ENCODE measurements at regions not wholly inside any gene's neighbourhood (a gene's known extent, or its start where the extent isn't known, plus 50 kb on each side); places are given as distances from the start of the nearest gene placed in this dataset.

DNA sequence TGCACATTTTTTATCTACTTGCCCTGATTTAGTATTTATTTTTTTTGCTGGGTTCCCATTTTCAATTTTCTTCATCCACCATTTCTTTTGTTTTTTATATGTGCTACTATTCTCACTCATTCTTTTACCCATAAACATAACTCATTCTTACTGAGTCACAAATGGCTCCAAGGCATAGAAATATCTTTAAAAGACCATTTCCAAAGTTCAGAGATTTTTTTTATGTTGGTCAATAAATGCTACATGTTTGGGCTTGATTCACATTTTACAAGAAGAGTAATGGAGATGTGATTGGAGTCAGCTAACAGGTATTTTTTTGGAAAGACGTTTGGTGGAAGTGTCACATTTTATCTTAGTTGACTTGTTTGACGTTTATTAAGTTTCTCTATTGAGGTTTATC lies 1303.2 kb upstream of the LRRTM3 start:
- no peak for TF ChIP-seq EZH2phosphoT487 (conservative IDR thresholded peaks at IDR 0.05; ENCODE audit: low read length)
- TF ChIP-seq, protein P1, sequence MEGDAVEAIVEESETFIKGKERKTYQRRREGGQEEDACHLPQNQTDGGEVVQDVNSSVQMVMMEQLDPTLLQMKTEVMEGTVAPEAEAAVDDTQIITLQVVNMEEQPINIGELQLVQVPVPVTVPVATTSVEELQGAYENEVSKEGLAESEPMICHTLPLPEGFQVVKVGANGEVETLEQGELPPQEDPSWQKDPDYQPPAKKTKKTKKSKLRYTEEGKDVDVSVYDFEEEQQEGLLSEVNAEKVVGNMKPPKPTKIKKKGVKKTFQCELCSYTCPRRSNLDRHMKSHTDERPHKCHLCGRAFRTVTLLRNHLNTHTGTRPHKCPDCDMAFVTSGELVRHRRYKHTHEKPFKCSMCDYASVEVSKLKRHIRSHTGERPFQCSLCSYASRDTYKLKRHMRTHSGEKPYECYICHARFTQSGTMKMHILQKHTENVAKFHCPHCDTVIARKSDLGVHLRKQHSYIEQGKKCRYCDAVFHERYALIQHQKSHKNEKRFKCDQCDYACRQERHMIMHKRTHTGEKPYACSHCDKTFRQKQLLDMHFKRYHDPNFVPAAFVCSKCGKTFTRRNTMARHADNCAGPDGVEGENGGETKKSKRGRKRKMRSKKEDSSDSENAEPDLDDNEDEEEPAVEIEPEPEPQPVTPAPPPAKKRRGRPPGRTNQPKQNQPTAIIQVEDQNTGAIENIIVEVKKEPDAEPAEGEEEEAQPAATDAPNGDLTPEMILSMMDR (IDR thresholded peaks at IDR 0.05; ENCODE audit: insufficient read depth, low read length, poor library complexity, severe bottlenecking), result no peak
- no peaks in the 10 kb centered on the region for H3K79me2 ChIP-seq (ENCODE audit: insufficient read depth, low read length)
- no peaks in the 10 kb centered on the region for H3K27me3 ChIP-seq (ENCODE audit: low read length)
- H3K9me3 ChIP-seq (ENCODE audit: insufficient read depth, low read length), result no peaks in the 10 kb centered on the region
- H2AFZ ChIP-seq (ENCODE audit: low read depth, low read length, severe bottlenecking), result no peak overlapping the region
- H3K4me3 ChIP-seq (ENCODE audit: insufficient read depth, low read length, poor library complexity, severe bottlenecking), result no peak overlapping the region
- H3K4me2 ChIP-seq (ENCODE audit: low read depth, low read length, poor library complexity, severe bottlenecking), result no peak overlapping the region
- no peak overlapping the region for H3K9ac ChIP-seq (ENCODE audit: low read length)
- no peaks in the 10 kb centered on the region for H3K9me2 ChIP-seq (replicated peaks; ENCODE audit: insufficient read depth, low read length)
- no peaks in the 10 kb centered on the region for H4K20me1 ChIP-seq (ENCODE audit: low read depth, low read length)
- H3K36me3 ChIP-seq (ENCODE audit: low read length), result no peaks in the 10 kb centered on the region
- no peaks in the 10 kb centered on the region for H3F3A ChIP-seq (ENCODE audit: insufficient read depth)
- no peak overlapping the region for H3K27ac ChIP-seq (ENCODE audit: low read depth, low read length)

DNA sequence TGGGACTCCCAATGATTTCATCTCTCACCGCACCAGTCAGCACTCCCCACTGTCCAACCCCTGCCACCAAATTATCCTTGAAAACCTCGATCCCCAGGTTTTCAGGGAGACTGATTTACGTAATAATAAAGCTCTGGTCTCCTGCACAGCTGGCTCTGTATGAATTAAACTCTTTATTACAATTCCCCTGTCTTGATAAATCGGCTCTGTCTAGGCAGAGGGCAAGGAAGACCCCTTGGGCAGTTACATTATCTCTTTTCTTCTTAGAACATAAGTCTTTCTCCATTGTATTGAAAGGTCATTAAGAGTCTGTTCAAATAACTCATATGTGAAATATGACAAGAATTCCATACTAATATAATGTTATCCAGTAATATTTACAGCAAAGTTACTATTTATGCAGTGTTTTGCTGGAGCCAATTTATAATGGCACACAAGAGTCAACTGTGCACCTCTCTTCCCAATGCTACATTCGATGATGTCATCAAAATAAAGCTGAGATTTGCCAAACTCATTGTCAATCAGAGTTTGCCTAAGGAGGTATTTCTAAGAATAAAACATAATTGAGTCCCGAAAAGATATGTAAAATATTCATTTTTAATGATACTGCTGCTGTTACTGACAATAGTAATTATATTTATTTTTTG lies 1297.2 kb upstream of the LRRTM3 start:
- Histone ChIP-seq H4K20me1 (ENCODE audit: low read depth, low read length) (no peaks in the 10 kb centered on the region), H3K9ac (ENCODE audit: low read length) (no peak overlapping the region), H3K9me2 (replicated peaks; ENCODE audit: insufficient read depth, low read length) (no peaks in the 10 kb centered on the region), H3K4me2 (ENCODE audit: low read depth, low read length, poor library complexity, severe bottlenecking) (no peak overlapping the region), H3K79me2 (ENCODE audit: insufficient read depth, low read length) (no peaks in the 10 kb centered on the region), H3K4me3 (ENCODE audit: insufficient read depth, low read length, poor library complexity, severe bottlenecking) (no peak overlapping the region), H3K27ac (ENCODE audit: low read depth, low read length) (no peak overlapping the region), H3K27me3 (ENCODE audit: low read length) (no peaks in the 10 kb centered on the region), H3F3A (ENCODE audit: insufficient read depth) (no peaks in the 10 kb centered on the region), H3K36me3 (ENCODE audit: low read length) (no peaks in the 10 kb centered on the region), H3K9me3 (ENCODE audit: insufficient read depth, low read length) (no peaks in the 10 kb centered on the region), H2AFZ (ENCODE audit: low read depth, low read length, severe bottlenecking) (no peak overlapping the region)
- TF ChIP-seq, protein P1 (IDR thresholded peaks at IDR 0.05; ENCODE audit: insufficient read depth, low read length, poor library complexity, severe bottlenecking), result no peak
- no peak for TF ChIP-seq EZH2phosphoT487 (conservative IDR thresholded peaks at IDR 0.05; ENCODE audit: low read length)

DNA sequence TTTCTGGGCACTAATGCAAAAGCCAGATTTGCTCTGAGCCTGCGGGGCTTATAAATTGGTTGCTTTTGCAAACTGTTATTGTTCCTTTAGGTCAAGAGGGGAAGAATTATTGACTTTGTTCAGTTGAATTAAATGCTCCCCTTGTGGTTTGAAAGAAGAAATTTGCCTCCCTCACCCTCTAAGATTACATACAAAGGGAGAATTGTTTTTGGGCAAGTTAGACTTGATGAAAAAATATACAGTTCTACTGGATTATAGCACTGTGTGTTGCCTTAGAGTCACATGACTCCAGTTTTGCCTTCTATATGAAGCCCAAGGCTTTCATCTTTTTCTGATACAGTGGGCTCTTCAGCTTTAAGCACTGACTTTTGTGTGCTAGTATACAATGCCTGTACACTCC lies 1265.8 kb upstream of the LRRTM3 start:
- no peak overlapping the region for H3K27ac ChIP-seq (ENCODE audit: low read depth, low read length)
- no peaks in the 10 kb centered on the region for H3K9me3 ChIP-seq (ENCODE audit: insufficient read depth, low read length)
- no peak for TF ChIP-seq EZH2phosphoT487 (conservative IDR thresholded peaks at IDR 0.05; ENCODE audit: low read length)
- TF ChIP-seq, protein P1 (IDR thresholded peaks at IDR 0.05; ENCODE audit: insufficient read depth, low read length, poor library complexity, severe bottlenecking), result no peak
- no peaks in the 10 kb centered on the region for H3K36me3 ChIP-seq (ENCODE audit: low read length)
- H3K27me3 ChIP-seq (ENCODE audit: low read length), result no peaks in the 10 kb centered on the region
- no peak overlapping the region for H3K9ac ChIP-seq (ENCODE audit: low read length)
- H3K9me2 ChIP-seq (replicated peaks; ENCODE audit: insufficient read depth, low read length), result no peaks in the 10 kb centered on the region
- no peak overlapping the region for H2AFZ ChIP-seq (ENCODE audit: low read depth, low read length, severe bottlenecking)
- H3K4me3 ChIP-seq (ENCODE audit: insufficient read depth, low read length, poor library complexity, severe bottlenecking), result no peak overlapping the region
- H3K4me2 ChIP-seq (ENCODE audit: low read depth, low read length, poor library complexity, severe bottlenecking), result no peak overlapping the region
- H3F3A ChIP-seq (ENCODE audit: insufficient read depth), result no peaks in the 10 kb centered on the region
- H3K79me2 ChIP-seq (ENCODE audit: insufficient read depth, low read length), result no peaks in the 10 kb centered on the region
- H4K20me1 ChIP-seq (ENCODE audit: low read depth, low read length), result no peaks in the 10 kb centered on the region
